GM10248 (cell line): ENCODE measurements at regions not wholly inside any gene's neighbourhood (a gene's known extent, or its start where the extent isn't known, plus 50 kb on each side); places are given as distances from the start of the nearest gene placed in this dataset.

ENCODE experiments used
- CTCF ChIA-PET: fragments of 300-600 bp; sonication (Branson Sonifier 250); formaldehyde crosslinking; extraction: SDS; loops from one replicate; lab custom pipeline; 2021; ENCODE audit warnings: antibody characterized with exemption; lab: Yijun Ruan, JAX
- POLR2A ChIA-PET: fragments of 350-650 bp; sonication (Branson Sonifier 250); formaldehyde crosslinking; extraction: SDS; loops from one replicate; lab custom pipeline; 2020; ENCODE audit warnings: antibody characterized with exemption; lab: Yijun Ruan, JAX
- DNase-seq: peaks from one replicate; pipeline ENCODE4 v3.0.0; 2012; ENCODE audit errors: extremely low spot score
- CTCF ChIP-seq: IDR thresholded peaks from 2 replicates; pipeline ENCODE4 v1.5.1; 2012; ENCODE audit warnings: mild to moderate bottlenecking, low read depth; ENCODE audit errors: extremely low read depth, missing control alignments, control extremely low read depth

- POLR2A ChIA-PET, result no interaction called here
- TF ChIP-seq CTCF, result no peak
- DNase-seq, result no peak
- CTCF ChIA-PET, result interaction anchor here (0.9 kb wide), 1 partner anchor 10 kb away, joined by 3 read pairs; no protein-coding TSS in a partner anchor
These were observed 852.4 kb downstream of the SORCS1 start for GRCh38 chr10:106312087-106312486.

GRCh38 chr10:106311590-106311989 is 852.9 kb downstream of the SORCS1 start:
- CTCF ChIA-PET, result no interaction called here
- TF ChIP-seq CTCF, result no peak
- POLR2A ChIA-PET, result no interaction called here
- no peak for DNase-seq

- ChIA-PET POLR2A (no interaction called here), CTCF (no interaction called here)
- DNase-seq, result no peak
- TF ChIP-seq CTCF, result no peak
These were observed 853.9 kb downstream of the SORCS1 start for GRCh38 chr10:106310596-106310995.

GRCh38 chr10:106309376-106309775 is 855.1 kb downstream of the SORCS1 start:
- ChIA-PET POLR2A (no interaction called here), CTCF (no interaction called here)
- no peak for TF ChIP-seq CTCF
- DNase-seq, result no peak

GRCh38 chr10:106308284-106308683 is 856.2 kb downstream of the SORCS1 start:
- TF ChIP-seq CTCF, result no peak
- CTCF ChIA-PET, result no interaction called here
- DNase-seq, result no peak
- POLR2A ChIA-PET, result no interaction called here

GRCh38 chr10:106304056-106304455 is 860.5 kb downstream of the SORCS1 start:
- CTCF ChIA-PET, result no interaction called here
- no peak for DNase-seq
- TF ChIP-seq CTCF, result no peak
- POLR2A ChIA-PET, result no interaction called here

- ChIA-PET POLR2A (no interaction called here), CTCF (interaction anchor here (1.2 kb wide), 2 partner anchors 22 to 25 kb away, joined by 3 read pairs; no protein-coding TSS in a partner anchor)
- DNase-seq, result no peak
- no peak for TF ChIP-seq CTCF
These were observed 861.5 kb downstream of the SORCS1 start for GRCh38 chr10:106302961-106303360.
